H9 (cell line): ENCODE measurements at regions not wholly inside any gene's neighbourhood (a gene's known extent, or its start where the extent isn't known, plus 50 kb on each side); places are given as distances from the start of the nearest gene placed in this dataset.

Experiments used
- DNase-seq: peaks from one replicate; pipeline ENCODE4 v3.0.0-alpha.2; 2017
- H2AFZ ChIP-seq: one replicate; pipeline ENCODE4 v1.6.1; 2013; ENCODE audit warnings: mild to moderate bottlenecking, low read length, control low read depth, moderate library complexity
- H2AK5ac ChIP-seq: 2 replicates; pipeline ENCODE4 v1.6.1; 2013; ENCODE audit warnings: low read length, control low read depth, mixed read lengths; ENCODE audit not compliant: insufficient read length
- H2BK120ac ChIP-seq: one replicate; pipeline ENCODE4 v1.6.1; 2013; ENCODE audit warnings: low read depth, mild to moderate bottlenecking, low read length, control low read depth, inconsistent platforms; ENCODE audit not compliant: poor library complexity, severe bottlenecking
- H2BK12ac ChIP-seq: 2 replicates; pipeline ENCODE4 v1.6.1; 2013; ENCODE audit warnings: low read length, control low read depth, mixed read lengths, low read depth; ENCODE audit not compliant: insufficient read length
- H2BK15ac ChIP-seq: 2 replicates; pipeline ENCODE4 v1.6.1; 2013; ENCODE audit warnings: low read depth, low read length, control low read depth
- H2BK20ac ChIP-seq: one replicate; pipeline ENCODE4 v1.6.1; 2013; ENCODE audit warnings: low read depth, mild to moderate bottlenecking, low read length, control low read depth, inconsistent platforms; ENCODE audit not compliant: poor library complexity, severe bottlenecking
- H2BK5ac ChIP-seq: 2 replicates; pipeline ENCODE4 v1.6.1; 2013; ENCODE audit warnings: low read length, control low read depth, mixed read lengths; ENCODE audit not compliant: insufficient read length
- H3K14ac ChIP-seq: 2 replicates; pipeline ENCODE4 v1.6.1; 2013; ENCODE audit warnings: low read length, control low read depth; ENCODE audit not compliant: insufficient read depth
- H3K18ac ChIP-seq: 2 replicates; pipeline ENCODE4 v1.6.1; 2013; ENCODE audit warnings: low read depth, mild to moderate bottlenecking, mixed read lengths, low read length, control low read depth; ENCODE audit not compliant: insufficient read length
- H3K23ac ChIP-seq: 2 replicates; pipeline ENCODE4 v1.6.1; 2013; ENCODE audit warnings: low read length, control low read depth, mixed read lengths, low read depth; ENCODE audit not compliant: insufficient read length
- H3K23me2 ChIP-seq: 2 replicates; pipeline ENCODE4 v1.6.1; 2013; ENCODE audit warnings: low read depth, mild to moderate bottlenecking, mixed read lengths, low read length, control low read depth; ENCODE audit not compliant: insufficient read length, poor library complexity, severe bottlenecking
- H3K27ac ChIP-seq: 2 replicates; pipeline ENCODE4 v1.5.1; 2013; ENCODE audit warnings: low read length, control low read depth, mixed read lengths, low read depth; ENCODE audit not compliant: insufficient read length
- H3K27me3 ChIP-seq: 2 replicates; pipeline ENCODE4 v1.6.1; 2013; ENCODE audit warnings: low read length, control low read depth, inconsistent platforms; ENCODE audit not compliant: insufficient read depth
- H3K4ac ChIP-seq: 2 replicates; pipeline ENCODE4 v1.6.1; 2013; ENCODE audit warnings: low read depth, mild to moderate bottlenecking, control low read depth, inconsistent platforms, low read length, moderate library complexity
- H3K4me1 ChIP-seq: 2 replicates; pipeline ENCODE4 v1.6.1; 2013; ENCODE audit warnings: low read length, control low read depth, inconsistent platforms; ENCODE audit not compliant: insufficient read depth
- H3K4me2 ChIP-seq: 2 replicates; pipeline ENCODE4 v1.6.1; 2013; ENCODE audit warnings: low read length, control low read depth, mixed read lengths; ENCODE audit not compliant: insufficient read length, insufficient read depth
- H3K56ac ChIP-seq: 2 replicates; pipeline ENCODE4 v1.6.1; 2013; ENCODE audit warnings: low read depth, mild to moderate bottlenecking, mixed read lengths, low read length, control low read depth; ENCODE audit not compliant: insufficient read length
- H3K79me1 ChIP-seq: 2 replicates; pipeline ENCODE4 v1.6.1; 2013; ENCODE audit warnings: low read depth, mild to moderate bottlenecking, moderate library complexity, low read length, control low read depth, inconsistent platforms; ENCODE audit not compliant: insufficient read depth, poor library complexity, severe bottlenecking
- H3K79me2 ChIP-seq: 2 replicates; pipeline ENCODE4 v1.6.1; 2013; ENCODE audit warnings: low read length, control low read depth, inconsistent platforms; ENCODE audit not compliant: insufficient read depth
- H3K9ac ChIP-seq: 2 replicates; pipeline ENCODE4 v1.6.1; 2013; ENCODE audit warnings: low read length, control low read depth, mixed read lengths; ENCODE audit not compliant: insufficient read length; ENCODE audit errors: extremely low read depth
- H3K9me3 ChIP-seq: one replicate; pipeline ENCODE4 v1.6.1; 2013; ENCODE audit warnings: low read depth, low read length, inconsistent platforms; ENCODE audit not compliant: control insufficient read depth
- H3T11ph ChIP-seq: one replicate; pipeline ENCODE4 v1.6.1; 2013; ENCODE audit warnings: mild to moderate bottlenecking, low read length, control low read depth, inconsistent platforms
- H4K20me1 ChIP-seq: one replicate; pipeline ENCODE4 v1.6.1; 2013; ENCODE audit not compliant: control insufficient read depth, insufficient read length, insufficient read depth
- H4K5ac ChIP-seq: 2 replicates; pipeline ENCODE4 v1.6.1; 2013; ENCODE audit warnings: low read depth, mild to moderate bottlenecking, mixed read lengths, low read length, control low read depth; ENCODE audit not compliant: insufficient read length
- H4K8ac ChIP-seq: replicated peaks from 2 replicates; pipeline ENCODE4 v1.6.1; 2013; ENCODE audit warnings: low read length, control low read depth, mixed read lengths, low read depth; ENCODE audit not compliant: insufficient read length
- H4K91ac ChIP-seq: 2 replicates; pipeline ENCODE4 v1.6.1; 2013; ENCODE audit warnings: low read depth, mild to moderate bottlenecking, moderate library complexity, mixed read lengths, low read length, control low read depth; ENCODE audit not compliant: insufficient read length
- H3K27ac Mint-ChIP-seq, 3 experiments: 2 replicates in 2 of 3; 3 replicates in 1 of 3; pipeline ENCODE4 v1.8.0; 2020 to 2021; ENCODE audit warnings: mixed read lengths in 3 of 3, mild to moderate bottlenecking in 1 of 3, moderate library complexity in 1 of 3
- H3K27me3 Mint-ChIP-seq: 2 replicates; pipeline ENCODE4 v1.8.0; 2021; ENCODE audit warnings: low read depth, mild to moderate bottlenecking, moderate library complexity, mixed read lengths
- H3K36me3 Mint-ChIP-seq, 3 experiments: 2 replicates in 2 of 3; 3 replicates in 1 of 3; pipeline ENCODE4 v1.8.0; 2020 to 2021; ENCODE audit warnings: low read depth in 3 of 3, mixed read lengths in 3 of 3; ENCODE audit not compliant: insufficient read depth in 1 of 3
- H3K4me1 Mint-ChIP-seq, 2 experiments: 2 replicates each; pipeline ENCODE4 v1.8.0; 2020; ENCODE audit warnings: mixed read lengths in 2 of 2
- H3K4me3 Mint-ChIP-seq, 2 experiments: 2 replicates in 1 of 2; 3 replicates in 1 of 2; pipeline ENCODE4 v1.8.0; 2020 to 2021; ENCODE audit warnings: mild to moderate bottlenecking in 2 of 2, mixed read lengths in 2 of 2, moderate library complexity in 1 of 2
- H3K9me3 Mint-ChIP-seq, 2 experiments: 2 replicates in 1 of 2; 3 replicates in 1 of 2; pipeline ENCODE4 v1.8.0; 2020; ENCODE audit warnings: mild to moderate bottlenecking in 2 of 2, mixed read lengths in 2 of 2, moderate library complexity in 1 of 2
- CTCF ChIP-seq: fragments of 200-600 bp; sonication (generic); conservative IDR thresholded peaks from 3 replicates; pipeline ENCODE4 v1.8.0; 2021; ENCODE audit warnings: antibody characterized with exemption, mild to moderate bottlenecking
- WGBS: extraction: QIAGEN DNeasy Blood & Tissue Kit; methylation state at CpG from one replicate; pipeline ENCODE4 v1.1.7; 2013; ENCODE audit warnings: missing lambda C conversion rate, low lambda C conversion rate, mixed read lengths; ENCODE audit not compliant: insufficient read length; ENCODE audit errors: extremely low coverage; 5-methylcytosine and 5-hydroxymethylcytosine counted together

- no peaks in the 10 kb centered on the region for H3K79me1 ChIP-seq
- no peak overlapping the region for H4K5ac ChIP-seq
- no peak overlapping the region for H4K91ac ChIP-seq
- H2BK5ac ChIP-seq, result no peak overlapping the region
- Mint-ChIP-seq H3K9me3 (no peaks in the 10 kb centered on the region), H3K4me1 (no peaks in the 10 kb centered on the region), H3K4me3 (no peak overlapping the region), H3K27me3 (no peaks in the 10 kb centered on the region), H3K36me3 (no peaks in the 10 kb centered on the region), H3K27ac (no peak overlapping the region)
- H3K27me3 ChIP-seq, result no peaks in the 10 kb centered on the region
- no peak overlapping the region for H3K56ac ChIP-seq
- no peak overlapping the region for H3K18ac ChIP-seq
- no peaks in the 10 kb centered on the region for H3K4me1 ChIP-seq
- no CpG with 5 or more reads among the region's 1 CpG for WGBS
- no peak overlapping the region for H2BK120ac ChIP-seq
- no peak for TF ChIP-seq CTCF
- no peak overlapping the region for H2AFZ ChIP-seq
- H3K9me3 ChIP-seq, result no peaks in the 10 kb centered on the region
- H2AK5ac ChIP-seq, result no peak overlapping the region
- no peaks in the 10 kb centered on the region for H4K20me1 ChIP-seq
- H3K79me2 ChIP-seq, result no peaks in the 10 kb centered on the region
- H2BK20ac ChIP-seq, result no peak overlapping the region
- H3K14ac ChIP-seq, result no peak overlapping the region
- no peak overlapping the region for H2BK12ac ChIP-seq
- H2BK15ac ChIP-seq, result no peak overlapping the region
- no peak overlapping the region for H3K4me2 ChIP-seq
- no peak for DNase-seq
- H4K8ac ChIP-seq, result no peak overlapping the region
- H3K9ac ChIP-seq, result no peak overlapping the region
- no peak overlapping the region for H3K23ac ChIP-seq
- H3K4ac ChIP-seq, result no peak overlapping the region
- H3T11ph ChIP-seq, result no peak overlapping the region
- no peak overlapping the region for H3K27ac ChIP-seq
- H3K23me2 ChIP-seq, result no peaks in the 10 kb centered on the region
Measured at GRCh38 chr13:83508771-83509301, 373.4 kb downstream of the SLITRK1 start.
